ENCODE measurements at regions not wholly inside any gene's neighbourhood (a gene's known extent, or its start where the extent isn't known, plus 50 kb on each side); places are given as distances from the start of the nearest gene placed in this dataset.

- TF ChIP-seq CTCF (IDR thresholded peaks at IDR 0.05) (no peak), POLR2A (IDR thresholded peaks at IDR 0.05) (no peak), EP300 (IDR thresholded peaks at IDR 0.05) (no peak)
- WGBS, 2 donors, result 90% methylated on average over 7 of the region's 7 CpGs
- no peak overlapping the region for H3K27ac ChIP-seq
- H3K9me3 ChIP-seq, result no peaks in the 10 kb centered on the region
- no peaks in the 10 kb centered on the region for H3K36me3 ChIP-seq
- no peak for DNase-seq (ENCODE audit: low spot score in 2 of 2)
- no peaks in the 10 kb centered on the region for H3K4me1 ChIP-seq
- H3K27me3 ChIP-seq, result no peaks in the 10 kb centered on the region
- no peak overlapping the region for H3K4me3 ChIP-seq
Observed at GRCh38 chr2:100662866-100663265, 100.1 kb downstream of the PDCL3 start.

- no peaks in the 10 kb centered on the region for H3K36me3 ChIP-seq
- no peak for TF ChIP-seq CTCF (IDR thresholded peaks at IDR 0.05)
- no peak for TF ChIP-seq EP300 (IDR thresholded peaks at IDR 0.05)
- TF ChIP-seq POLR2A (IDR thresholded peaks at IDR 0.05), result no peak
- H3K9me3 ChIP-seq, result no peaks in the 10 kb centered on the region
- H3K4me1 ChIP-seq, result no peaks in the 10 kb centered on the region
- no peak overlapping the region for H3K4me3 ChIP-seq
- no peaks in the 10 kb centered on the region for H3K27me3 ChIP-seq
- no peak overlapping the region for H3K27ac ChIP-seq
- DNase-seq (ENCODE audit: low spot score in 2 of 2), result no peak
- WGBS, 2 donors, result 90 to 93% methylated on average over 23 of the region's 23 CpGs
Observed at GRCh38 chr2:100664021-100664755, 101.4 kb downstream of the PDCL3 start.

- Histone ChIP-seq H3K9me3 (no peaks in the 10 kb centered on the region), H3K4me1 (no peaks in the 10 kb centered on the region), H3K27ac (no peak overlapping the region), H3K27me3 (no peaks in the 10 kb centered on the region), H3K4me3 (no peak overlapping the region), H3K36me3 (no peaks in the 10 kb centered on the region)
- DNase-seq (ENCODE audit: low spot score in 2 of 2), result no peak
- WGBS, 2 donors, result 34 to 52% methylated on average over 2 of the region's 2 CpGs
- no peak for TF ChIP-seq EP300 (IDR thresholded peaks at IDR 0.05)
- TF ChIP-seq CTCF (IDR thresholded peaks at IDR 0.05), result no peak
- no peak for TF ChIP-seq POLR2A (IDR thresholded peaks at IDR 0.05)
Observed at GRCh38 chr2:100664756-100665101, 101.9 kb downstream of the PDCL3 start.

GRCh38 chr2:100666996-100667395 lies 104.2 kb downstream of the PDCL3 start:
- no peak for TF ChIP-seq EP300 (IDR thresholded peaks at IDR 0.05)
- no peak for TF ChIP-seq POLR2A (IDR thresholded peaks at IDR 0.05)
- no peak for TF ChIP-seq CTCF (IDR thresholded peaks at IDR 0.05)
- Histone ChIP-seq H3K27me3 (no peaks in the 10 kb centered on the region), H3K4me1 (no peaks in the 10 kb centered on the region), H3K9me3 (no peaks in the 10 kb centered on the region), H3K36me3 (no peaks in the 10 kb centered on the region), H3K4me3 (no peak overlapping the region), H3K27ac (no peak overlapping the region)
- no peak for DNase-seq (ENCODE audit: low spot score in 2 of 2)
- WGBS, 2 donors, result 58 to 63% methylated on average over 4 of the region's 4 CpGs

- Histone ChIP-seq H3K36me3 (no peaks in the 10 kb centered on the region), H3K27me3 (no peaks in the 10 kb centered on the region), H3K4me1 (no peaks in the 10 kb centered on the region), H3K27ac (no peak overlapping the region), H3K9me3 (no peaks in the 10 kb centered on the region), H3K4me3 (no peak overlapping the region)
- DNase-seq (ENCODE audit: low spot score in 2 of 2), result no peak
- 87 to 88% methylated on average over 7 of the region's 7 CpGs for WGBS, 2 donors
- TF ChIP-seq EP300 (IDR thresholded peaks at IDR 0.05) (no peak), POLR2A (IDR thresholded peaks at IDR 0.05) (no peak), CTCF (IDR thresholded peaks at IDR 0.05) (no peak)
Observed at GRCh38 chr2:100667801-100668200, 105.0 kb downstream of the PDCL3 start.

Data from tibial nerve (tissue), 4 donors.